PFSK-1 (cell line): ENCODE measurements at regions not wholly inside any gene's neighbourhood (a gene's known extent, or its start where the extent isn't known, plus 50 kb on each side); places are given as distances from the start of the nearest gene placed in this dataset.

Experiments used
- FOXP2 ChIP-seq: optimal IDR thresholded peaks from 2 replicates; pipeline ENCODE3; 2011; ENCODE audit warnings: borderline replicate concordance, control low read depth, inconsistent platforms; ENCODE audit not compliant: insufficient read depth; ENCODE audit errors: extremely low read length, extremely low read depth
- POLR2AphosphoS5 ChIP-seq: IDR thresholded peaks from 2 replicates; pipeline ENCODE4 v1.6.1; 2012; ENCODE audit warnings: low read depth, mild to moderate bottlenecking, control low read depth, low read length, moderate library complexity
- REST ChIP-seq, 2 experiments: IDR thresholded peaks; 2 replicates each; pipeline versions ENCODE4 v1.6.1 to v1.8.0; 2011 to 2012; ENCODE audit warnings: low read depth in 2 of 2, low read length in 2 of 2, control low read depth in 1 of 2, inconsistent platforms in 1 of 2, mild to moderate bottlenecking in 1 of 2, moderate library complexity in 1 of 2; ENCODE audit not compliant: insufficient read depth in 1 of 2
- SIN3A ChIP-seq: IDR thresholded peaks from 2 replicates; pipeline ENCODE4 v1.6.1; 2012; ENCODE audit warnings: mild to moderate bottlenecking, low read length, moderate library complexity, borderline replicate concordance; ENCODE audit not compliant: insufficient read depth
- TAF1 ChIP-seq: IDR thresholded peaks from 2 replicates; pipeline ENCODE4 v1.6.1; 2012; ENCODE audit warnings: low read length, control low read depth, borderline replicate concordance; ENCODE audit not compliant: insufficient read depth

GRCh38 chr7:15007507-15007906 lies 105.0 kb upstream of the DGKB start:
- TF ChIP-seq SIN3A (no peak), POLR2AphosphoS5 (no peak), REST (IDR thresholded peaks at IDR 0.05; ENCODE audit: insufficient read depth in 1 of 2, low read depth in 2 of 2, low read length in 2 of 2) (no peak), TAF1 (no peak), FOXP2 (no peak)

GRCh38 chr7:15005672-15006071 lies 103.1 kb upstream of the DGKB start:
- TF ChIP-seq TAF1, result no peak
- TF ChIP-seq FOXP2, result no peak

GRCh38 chr7:15000157-15000556 lies 97.6 kb upstream of the DGKB start:
- TF ChIP-seq REST (IDR thresholded peaks at IDR 0.05; ENCODE audit: insufficient read depth in 1 of 2, low read depth in 2 of 2, low read length in 2 of 2), result no peak
- no peak for TF ChIP-seq POLR2AphosphoS5
- TF ChIP-seq SIN3A, result no peak
- TF ChIP-seq TAF1, result no peak
- TF ChIP-seq FOXP2, result no peak

- no peak for TF ChIP-seq REST (IDR thresholded peaks at IDR 0.05; ENCODE audit: insufficient read depth in 1 of 2, low read depth in 2 of 2, low read length in 2 of 2)
- no peak for TF ChIP-seq SIN3A
- TF ChIP-seq POLR2AphosphoS5, result no peak
Observed at GRCh38 chr7:14999331-14999730, 96.8 kb upstream of the DGKB start.

GRCh38 chr7:14995774-14996173 lies 93.2 kb upstream of the DGKB start:
- no peak for TF ChIP-seq SIN3A
- TF ChIP-seq TAF1, result no peak
- TF ChIP-seq POLR2AphosphoS5, result no peak
- no peak for TF ChIP-seq REST (IDR thresholded peaks at IDR 0.05; ENCODE audit: insufficient read depth in 1 of 2, low read depth in 2 of 2, low read length in 2 of 2)
- no peak for TF ChIP-seq FOXP2
